NCI-H1436 (cell line): ENCODE measurements at regions not wholly inside any gene's neighbourhood (a gene's known extent, or its start where the extent isn't known, plus 50 kb on each side); places are given as distances from the start of the nearest gene placed in this dataset.
"Not testable (repeated sequence)": the region's sequence is repeated elsewhere in the genome, so short reads cannot be mapped to it uniquely, and the experiment has no call there.

Experiments used
- DNase-seq: peaks from one replicate; lab custom pipeline; 2025; lab: John Stamatoyannopoulos, UW

DNA sequence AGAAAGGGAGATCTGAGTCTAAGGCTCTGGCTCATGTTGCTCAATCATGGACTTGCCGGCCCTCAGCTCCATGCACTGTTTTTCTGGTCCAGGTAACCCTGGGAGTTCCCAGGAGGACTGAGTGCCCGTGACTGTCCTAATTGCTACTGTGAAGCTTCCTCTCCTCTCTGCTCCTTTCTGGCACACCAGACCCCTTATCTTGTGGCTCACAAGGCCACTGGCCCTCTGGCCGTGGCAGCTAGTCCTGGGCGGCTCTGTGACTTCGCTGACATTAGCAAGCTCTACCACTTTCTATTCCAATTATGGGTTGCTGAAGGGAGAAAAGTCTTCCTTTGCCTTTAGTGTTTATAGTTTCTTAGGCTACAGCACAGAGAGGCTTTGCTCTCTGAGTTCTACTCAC lies 380.2 kb downstream of the RWDD3 start:
- DNase-seq: no peak

DNA sequence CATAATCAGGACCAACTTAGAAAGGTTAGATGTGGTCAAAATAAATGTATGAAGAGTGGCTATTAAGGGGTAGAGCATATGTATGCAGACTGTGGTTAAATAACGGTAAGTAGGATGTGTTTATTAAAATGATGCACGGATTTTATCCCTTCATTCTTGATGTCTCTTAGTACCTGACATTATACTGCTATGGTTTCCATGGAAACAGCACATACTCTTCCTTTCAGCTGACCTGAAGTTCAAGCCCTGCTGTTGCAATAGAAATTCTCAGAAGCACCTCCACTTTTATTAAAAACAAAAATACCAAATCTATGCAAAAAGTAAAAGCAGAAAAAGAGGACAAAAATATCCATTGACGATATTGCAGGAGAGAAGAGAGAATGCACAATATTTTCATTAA lies 381.4 kb downstream of the RWDD3 start:
- no peak for DNase-seq

DNA sequence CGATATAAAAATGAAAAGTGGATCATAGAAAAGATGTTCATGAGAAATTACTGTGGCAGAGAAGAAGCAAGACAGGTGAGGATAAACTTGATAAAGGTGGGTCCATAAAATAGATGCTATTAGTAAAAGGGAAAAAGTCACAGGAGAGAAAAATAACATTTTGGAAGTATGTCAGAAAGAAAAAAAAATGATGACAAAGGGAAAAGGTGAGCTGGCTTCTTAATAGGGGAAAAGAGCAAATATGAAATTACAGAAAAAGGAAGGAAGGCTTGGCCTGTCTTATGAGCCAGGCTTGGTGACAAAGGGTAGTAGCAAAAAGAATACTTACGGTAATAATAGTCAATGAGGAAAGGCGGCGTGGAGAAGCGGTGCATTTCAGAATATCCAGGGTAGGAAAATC lies 386.1 kb downstream of the RWDD3 start:
- no peak for DNase-seq

DNA sequence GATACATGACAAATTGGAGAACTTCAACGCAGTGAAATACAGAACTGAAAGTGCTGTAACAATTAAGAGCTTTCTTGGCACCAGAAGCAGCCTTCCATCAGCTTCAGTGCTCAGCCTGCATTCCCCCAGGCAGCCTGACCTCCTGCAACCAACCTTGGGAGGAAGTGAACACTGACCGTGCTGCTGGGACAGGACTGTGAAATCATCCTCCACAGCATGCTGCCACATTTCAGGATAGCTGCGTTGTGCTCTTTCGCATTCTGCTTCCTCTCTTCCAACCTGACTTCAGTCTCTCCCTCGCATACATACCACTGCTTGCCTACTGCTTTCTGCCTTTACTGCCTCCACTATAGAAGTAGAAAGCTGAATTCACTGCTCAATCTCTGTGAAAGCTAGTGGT lies 388.6 kb downstream of the RWDD3 start:
- no peak for DNase-seq

DNA sequence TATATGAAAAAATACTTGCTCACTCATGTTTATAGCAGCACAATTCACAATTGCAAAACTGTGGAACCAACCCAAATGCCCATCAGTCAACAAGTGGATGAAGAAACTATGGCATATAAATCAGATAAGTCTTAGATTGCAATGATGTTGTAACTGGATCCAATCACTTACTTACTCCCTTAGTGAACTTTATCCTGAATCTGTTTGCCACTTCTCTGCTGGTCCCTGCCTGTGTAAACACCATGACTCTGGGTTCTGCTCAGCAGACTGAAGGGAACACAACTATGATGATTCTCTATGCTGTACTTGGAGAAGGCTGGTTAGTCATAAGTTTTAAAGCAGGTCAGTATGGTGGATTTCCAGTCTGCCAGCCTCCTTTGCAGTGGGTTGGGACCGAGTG lies 391.2 kb downstream of the RWDD3 start:
- no peak for DNase-seq

DNA sequence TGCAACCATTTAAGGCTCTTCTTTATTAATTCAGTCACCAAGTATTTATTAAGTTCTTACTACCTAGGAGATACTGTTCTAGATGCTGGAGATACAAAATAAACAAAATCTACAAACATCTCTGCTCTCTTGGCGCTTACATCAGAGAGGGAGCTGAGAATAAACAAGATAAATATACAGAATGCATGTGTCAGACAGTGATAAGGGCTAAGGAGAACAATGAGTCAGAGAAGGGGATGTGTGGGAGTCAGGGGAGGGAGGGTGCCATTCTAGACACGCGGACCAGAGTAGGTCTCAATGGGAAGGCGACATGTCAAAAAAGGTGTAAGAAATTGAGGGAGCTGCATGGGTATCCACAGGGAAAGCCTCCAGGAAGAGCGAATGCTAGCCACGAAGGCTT lies 393.2 kb downstream of the RWDD3 start:
- DNase-seq: no peak

DNA sequence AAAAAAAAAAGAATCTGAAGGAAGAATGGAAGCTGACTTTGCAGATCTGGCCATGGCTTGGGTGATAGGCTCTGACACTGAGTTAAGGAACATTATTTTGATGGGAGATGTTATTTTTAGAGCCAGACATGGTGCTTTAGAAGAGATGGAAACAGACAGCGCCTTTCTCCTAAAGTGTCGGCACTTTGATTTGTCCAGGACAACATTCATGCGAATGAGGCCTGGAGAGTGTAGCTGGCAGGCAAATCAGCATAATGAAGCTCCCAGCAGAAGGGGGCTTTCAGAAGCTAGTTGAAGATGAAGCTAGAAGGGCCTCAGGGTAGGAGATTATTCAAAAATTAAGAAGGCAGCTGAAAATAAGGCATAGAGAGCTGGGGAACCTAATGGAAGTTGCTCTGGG lies 397.7 kb downstream of the RWDD3 start:
- no peak for DNase-seq

DNA sequence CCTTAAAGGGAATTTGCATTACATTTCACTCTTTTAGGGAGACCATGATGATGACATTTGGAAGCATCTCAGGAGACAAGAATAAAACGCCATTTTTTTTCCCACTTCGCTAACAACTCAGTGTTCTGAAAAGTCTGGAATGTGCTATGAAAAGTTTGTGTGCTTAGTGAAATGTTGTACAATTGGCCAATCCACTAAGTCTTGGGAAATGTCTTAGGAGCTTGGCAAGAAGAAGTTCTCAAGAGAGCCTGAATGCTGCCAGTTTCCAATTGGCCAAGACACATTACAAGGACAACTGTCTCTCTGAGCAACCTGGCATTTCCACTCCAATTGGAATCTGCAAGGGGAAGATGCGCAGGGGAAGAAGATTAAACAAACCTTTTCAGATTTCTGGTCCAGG lies 401.8 kb downstream of the RWDD3 start:
- DNase-seq: no peak

DNA sequence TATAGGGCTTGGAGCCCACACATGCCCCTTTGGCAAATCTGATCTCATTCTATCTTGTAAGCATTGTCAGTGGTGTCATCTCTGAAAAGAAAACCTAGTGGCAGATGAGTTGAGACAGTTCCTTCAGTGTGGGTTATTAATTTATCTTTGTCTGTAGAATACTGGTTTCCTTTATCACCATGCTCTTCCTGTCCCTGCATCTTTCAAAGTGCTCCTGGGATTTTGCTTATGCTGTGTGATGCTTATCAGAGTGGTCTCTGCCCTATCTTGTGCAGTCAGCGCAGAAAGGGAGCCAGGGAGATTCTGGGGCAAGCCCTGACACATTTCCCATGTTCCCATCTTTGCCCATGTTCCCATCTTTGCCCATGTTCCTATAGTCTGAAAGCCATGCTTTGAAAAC lies 402.9 kb downstream of the RWDD3 start:
- DNase-seq: no peak

DNA sequence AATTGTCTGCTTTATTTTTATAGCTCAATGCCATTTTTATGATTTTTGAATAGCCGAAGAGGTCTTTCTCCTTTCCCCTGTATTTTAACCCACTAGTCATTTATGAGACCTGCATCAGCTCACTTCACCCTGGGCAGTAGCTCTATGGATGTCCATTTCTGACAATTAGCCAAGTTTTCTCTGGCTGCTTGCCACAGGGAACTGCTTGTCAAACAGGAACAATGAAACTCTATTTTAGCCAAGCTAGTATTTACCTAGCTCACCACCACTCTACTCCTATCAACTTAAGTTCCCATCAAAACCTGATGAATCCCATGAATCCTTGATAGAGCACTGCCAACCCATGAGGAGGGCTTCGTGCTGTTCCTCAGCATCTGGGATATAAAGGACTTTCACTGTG lies 406.7 kb downstream of the RWDD3 start:
- DNase-seq: no peak

DNA sequence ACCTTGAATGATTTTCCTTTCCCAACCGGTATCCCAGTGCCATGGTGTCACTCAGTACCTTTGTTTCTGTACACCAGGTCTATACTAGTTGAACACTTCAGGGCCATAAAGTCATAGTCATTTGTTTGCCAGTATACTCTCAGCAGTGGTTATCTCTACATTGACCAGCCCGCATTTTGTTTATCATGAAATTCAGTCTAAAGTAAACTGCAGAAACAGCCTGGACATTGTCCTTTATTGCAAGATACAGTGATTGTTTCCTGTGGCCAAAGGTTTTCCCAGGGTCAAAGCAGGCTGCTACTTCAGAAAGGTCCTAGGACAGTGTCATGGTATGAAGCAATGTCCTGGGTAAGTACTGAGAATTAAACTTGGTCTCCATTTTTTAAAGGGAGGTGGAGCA lies 407.4 kb downstream of the RWDD3 start:
- DNase-seq: no peak

DNA sequence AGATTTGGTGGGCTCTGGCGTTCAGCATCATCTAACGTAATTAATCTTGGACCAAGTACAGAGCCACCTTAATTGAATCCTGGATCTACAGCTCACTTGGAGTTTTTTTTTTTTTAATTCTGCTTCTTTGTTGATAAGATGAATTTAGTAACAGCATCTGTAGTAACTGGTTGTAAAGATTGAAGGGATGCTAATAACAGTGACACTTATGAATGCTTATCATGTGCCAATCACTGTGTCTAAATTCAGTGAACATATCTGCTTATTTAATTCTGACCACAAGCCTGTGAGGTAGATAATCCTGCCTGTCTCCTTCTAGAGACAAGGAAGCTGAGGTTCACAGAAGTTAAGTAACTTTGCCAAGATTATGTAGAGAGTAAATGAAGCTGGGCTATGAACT lies 408.0 kb downstream of the RWDD3 start:
- no peak for DNase-seq

DNA sequence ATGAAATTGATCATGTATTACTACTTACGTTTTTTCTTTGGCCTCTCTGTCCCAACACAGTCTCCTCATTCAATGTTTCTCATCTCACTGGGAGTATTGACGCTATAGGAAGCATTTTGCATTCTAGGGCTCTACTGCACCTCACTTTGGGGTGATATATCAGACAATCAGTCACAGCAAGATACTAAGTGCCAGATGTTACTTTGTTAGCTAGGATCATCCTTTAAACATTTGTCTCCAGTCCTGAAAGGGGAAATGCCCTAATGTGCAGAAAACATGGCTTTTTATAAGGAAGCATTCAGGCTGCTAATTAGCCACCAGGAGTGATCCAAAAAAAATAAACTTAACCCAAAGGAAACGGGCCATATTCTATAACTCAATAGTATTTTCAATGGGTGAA lies 409.1 kb downstream of the RWDD3 start:
- no peak for DNase-seq

DNA sequence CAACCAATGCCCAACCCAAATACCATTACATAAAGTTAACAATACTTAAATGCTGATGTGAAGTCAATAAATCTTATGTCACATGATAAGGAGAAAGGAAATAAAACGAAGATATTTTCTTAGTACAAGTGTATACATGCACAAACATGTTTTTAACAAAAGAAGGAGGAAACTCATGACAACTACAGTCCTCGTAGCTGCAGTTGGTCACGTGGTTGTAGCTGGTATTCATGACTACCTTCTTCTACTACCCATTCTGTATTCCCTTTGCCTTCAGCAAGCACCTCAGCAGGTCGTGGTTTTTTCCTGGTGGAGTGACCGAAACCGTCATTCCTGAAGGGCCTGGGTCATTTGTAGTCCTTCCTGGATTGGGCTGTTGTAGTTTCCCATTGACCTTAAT lies 411.1 kb downstream of the RWDD3 start:
- DNase-seq: not testable (repeated sequence)

DNA sequence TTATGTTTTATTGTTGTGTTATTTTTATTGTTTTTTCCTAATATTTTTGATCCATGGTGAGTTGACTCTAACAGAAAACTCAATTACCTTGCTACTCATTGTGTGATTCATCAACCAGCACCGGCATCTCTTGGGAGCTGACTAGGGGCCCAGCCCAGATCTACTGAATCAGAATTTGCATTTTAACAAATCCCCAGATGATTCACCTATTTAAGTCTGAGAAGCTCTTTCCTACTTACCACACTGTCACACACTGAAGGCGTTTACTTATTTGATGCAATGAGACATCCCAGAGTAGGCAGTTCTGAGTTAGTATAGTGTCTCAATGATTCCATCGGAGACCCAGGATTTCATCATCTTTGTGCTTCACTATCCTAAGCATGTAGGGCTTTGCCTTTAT lies 416.6 kb downstream of the RWDD3 start:
- DNase-seq: peak; percentile 35

DNA sequence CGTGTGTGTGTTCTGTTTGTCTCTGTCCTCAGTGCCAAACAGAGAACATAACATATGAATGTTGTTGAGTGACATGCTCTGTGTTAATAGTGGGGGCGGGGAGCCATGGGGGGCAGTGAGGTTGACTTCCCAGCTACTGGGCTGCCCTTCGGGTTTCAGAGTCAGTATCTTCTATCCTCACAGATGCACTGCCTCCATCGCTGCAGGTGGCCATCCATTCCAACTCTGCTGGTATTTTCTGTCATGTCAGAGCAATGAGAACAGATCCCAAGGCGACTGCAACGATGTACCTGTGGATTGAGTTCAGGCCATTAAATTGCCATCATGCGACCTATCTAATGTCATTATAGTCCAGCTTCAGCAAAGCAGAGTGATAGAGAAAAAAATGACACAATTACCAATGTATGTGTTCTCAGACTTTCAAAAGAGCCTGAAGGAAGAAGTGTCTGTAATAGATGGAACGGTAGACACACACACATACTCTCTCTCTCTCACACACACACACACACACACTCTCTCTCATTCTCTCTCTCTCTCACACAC lies 418.5 kb downstream of the RWDD3 start:
- DNase-seq: no peak

DNA sequence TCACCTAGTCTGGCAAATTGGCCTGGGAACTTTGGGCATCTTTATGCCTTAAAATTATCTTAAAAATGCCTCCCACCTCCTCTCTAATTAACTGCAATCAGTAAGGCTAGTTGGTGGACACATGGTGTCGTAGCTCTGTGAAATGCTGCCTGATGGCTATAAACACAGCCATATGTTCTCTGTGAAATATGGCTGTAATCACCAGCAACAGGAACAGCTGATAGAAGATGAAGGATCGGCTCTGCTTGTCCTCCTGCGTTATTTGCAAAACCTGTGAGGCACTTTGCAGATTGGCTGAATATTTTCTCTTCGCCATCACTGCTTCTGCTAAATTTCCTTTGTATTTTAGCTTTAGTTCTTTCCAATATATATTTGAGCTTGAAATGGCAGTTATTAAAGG lies 419.6 kb downstream of the RWDD3 start:
- no peak for DNase-seq

DNA sequence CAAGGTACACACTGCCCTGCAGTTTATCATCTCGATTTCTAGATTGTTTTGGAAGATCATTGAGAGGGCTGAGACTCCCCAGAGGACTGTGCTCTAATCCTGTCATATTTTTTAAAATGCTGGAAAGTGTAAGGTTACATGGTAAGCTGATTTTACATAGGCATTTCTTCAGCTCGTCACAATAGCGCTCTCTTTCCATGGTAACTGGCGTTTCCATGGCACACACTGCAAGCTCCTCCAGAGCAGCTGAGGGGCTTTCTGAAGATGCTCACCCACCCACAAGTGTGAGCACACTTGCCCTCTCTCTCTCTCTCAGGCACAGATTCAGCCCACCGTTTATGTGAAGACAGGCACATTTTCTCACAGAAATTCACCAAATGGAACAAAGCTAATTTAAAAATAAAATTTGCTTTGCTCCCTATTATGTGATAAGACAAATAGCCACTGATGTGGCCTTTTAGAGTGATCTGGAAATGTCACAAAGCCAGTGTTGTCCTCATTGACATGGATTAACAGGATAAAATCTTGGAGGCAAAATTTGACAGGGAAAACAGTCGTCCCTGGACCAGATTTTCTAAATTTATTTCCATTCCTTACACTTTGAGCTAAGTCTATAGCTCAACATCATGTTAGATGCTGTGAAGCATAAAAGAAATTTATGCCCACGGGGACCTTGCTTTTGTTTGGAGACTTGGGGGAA lies 421.5 kb downstream of the RWDD3 start:
- no peak for DNase-seq

DNA sequence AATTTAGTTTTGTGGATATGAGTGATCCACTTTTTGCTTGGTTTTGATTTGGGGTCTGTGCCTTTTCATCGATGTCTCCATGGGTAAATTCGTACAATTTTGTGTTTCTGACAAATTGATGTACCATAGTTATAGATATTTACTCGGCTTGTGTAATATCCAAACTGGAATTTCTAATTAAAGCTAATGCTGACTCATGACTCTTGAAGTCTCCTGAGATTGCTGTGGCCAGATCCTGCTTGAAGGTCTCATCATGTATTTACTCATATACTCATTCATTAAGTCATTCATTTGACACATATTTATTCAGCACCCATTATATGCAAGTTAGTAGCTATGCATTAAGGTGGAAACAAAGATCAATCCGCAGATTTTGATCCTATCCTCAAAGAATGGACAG lies 423.2 kb downstream of the RWDD3 start:
- no peak for DNase-seq

DNA sequence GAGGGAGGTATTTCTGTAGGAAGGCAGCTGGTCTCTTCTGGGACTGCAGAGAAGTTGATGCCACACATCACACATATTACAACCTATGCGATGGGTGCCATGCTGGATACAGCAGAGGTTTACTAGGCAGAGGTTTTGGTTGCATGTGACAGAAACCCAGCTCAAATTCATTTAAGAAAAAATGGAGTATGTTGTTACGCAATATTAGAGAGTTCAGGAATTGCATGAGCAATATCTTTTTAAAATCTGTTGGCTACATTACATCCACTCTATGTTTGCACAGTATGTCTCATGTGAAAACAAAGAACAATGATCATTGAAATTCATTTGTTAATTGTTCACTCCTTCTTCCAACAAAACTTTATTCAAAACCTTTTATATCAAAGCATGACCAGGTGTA lies 425.2 kb downstream of the RWDD3 start:
- no peak for DNase-seq

DNA sequence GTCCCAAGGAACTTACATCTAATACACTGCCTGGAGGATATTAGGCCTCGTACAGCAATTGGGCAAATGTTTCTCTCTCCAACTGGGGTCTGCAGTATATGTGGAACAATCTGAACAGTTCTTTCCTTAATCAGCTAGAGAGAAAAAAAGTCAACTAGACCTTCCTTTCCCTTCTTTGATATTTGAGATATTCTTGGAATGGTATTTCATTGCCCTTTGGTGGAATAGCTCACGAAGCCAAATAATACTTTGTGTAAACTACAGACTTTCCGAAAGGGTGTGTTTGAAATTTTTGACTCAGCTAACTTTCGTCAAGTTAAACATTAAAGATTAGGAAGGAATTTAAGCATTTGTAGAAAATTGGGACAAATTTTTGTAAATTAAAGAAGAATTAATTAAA lies 425.6 kb downstream of the RWDD3 start:
- DNase-seq: no peak

DNA sequence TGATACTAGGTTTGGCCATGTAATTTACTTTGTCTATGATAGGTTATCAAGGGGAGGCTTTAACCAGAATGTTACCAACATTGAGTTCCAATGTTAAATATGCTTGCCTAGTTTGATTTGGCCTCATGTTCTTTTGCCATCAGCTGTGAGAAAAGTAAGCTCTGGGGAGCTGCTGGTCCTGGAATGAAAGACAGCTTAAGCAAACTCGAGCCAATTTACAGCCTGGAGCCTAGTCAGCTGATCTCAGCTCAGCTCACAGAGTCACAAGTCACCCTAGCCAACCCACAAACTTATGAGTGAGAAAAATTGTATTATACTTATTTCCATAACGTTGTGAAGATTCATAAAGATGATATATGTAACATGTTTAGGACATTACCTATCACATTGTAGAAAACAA lies 426.7 kb downstream of the RWDD3 start:
- DNase-seq: no peak

DNA sequence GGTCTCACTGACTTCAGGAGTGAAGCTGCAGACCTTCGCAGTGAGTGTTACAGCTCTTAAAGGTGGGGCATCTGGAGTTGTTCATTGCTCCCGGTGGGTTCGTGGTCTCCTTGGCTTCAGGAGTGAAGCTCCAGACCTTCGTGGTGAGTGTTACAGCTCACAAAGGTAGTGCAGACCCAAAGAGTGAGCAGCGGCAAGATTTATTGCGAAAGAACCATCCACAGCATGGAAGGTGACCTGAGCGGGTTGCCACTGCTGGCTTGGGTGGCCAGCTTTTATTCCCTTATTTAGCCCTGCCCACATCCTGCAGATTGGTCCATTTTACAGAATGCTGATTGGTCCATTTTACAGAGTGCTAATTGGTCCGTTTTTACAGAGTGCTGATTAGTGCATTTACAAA lies 429.5 kb downstream of the RWDD3 start:
- DNase-seq: not testable (repeated sequence)

DNA sequence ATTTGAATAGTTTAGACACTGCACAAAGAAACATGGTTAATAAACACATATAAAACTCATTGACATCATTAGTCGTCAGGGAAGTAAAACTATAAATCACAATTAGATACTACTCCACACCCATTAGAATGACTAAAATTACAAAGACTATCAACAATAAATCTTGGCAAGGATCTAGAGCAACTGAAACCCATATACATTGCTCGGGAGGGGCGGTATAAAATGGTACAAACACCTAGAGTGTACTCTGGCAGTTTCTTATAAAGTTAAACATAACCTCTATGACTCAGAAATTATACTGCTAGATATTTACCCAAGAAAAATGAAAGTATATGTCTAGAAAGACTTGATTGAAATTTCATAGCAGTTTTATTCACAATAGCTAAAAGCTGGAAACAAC lies 434.2 kb downstream of the RWDD3 start:
- no peak for DNase-seq
